ENCODE measurements at regions not wholly inside any gene's neighbourhood (a gene's known extent, or its start where the extent isn't known, plus 50 kb on each side); places are given as distances from the start of the nearest gene placed in this dataset.

DNA sequence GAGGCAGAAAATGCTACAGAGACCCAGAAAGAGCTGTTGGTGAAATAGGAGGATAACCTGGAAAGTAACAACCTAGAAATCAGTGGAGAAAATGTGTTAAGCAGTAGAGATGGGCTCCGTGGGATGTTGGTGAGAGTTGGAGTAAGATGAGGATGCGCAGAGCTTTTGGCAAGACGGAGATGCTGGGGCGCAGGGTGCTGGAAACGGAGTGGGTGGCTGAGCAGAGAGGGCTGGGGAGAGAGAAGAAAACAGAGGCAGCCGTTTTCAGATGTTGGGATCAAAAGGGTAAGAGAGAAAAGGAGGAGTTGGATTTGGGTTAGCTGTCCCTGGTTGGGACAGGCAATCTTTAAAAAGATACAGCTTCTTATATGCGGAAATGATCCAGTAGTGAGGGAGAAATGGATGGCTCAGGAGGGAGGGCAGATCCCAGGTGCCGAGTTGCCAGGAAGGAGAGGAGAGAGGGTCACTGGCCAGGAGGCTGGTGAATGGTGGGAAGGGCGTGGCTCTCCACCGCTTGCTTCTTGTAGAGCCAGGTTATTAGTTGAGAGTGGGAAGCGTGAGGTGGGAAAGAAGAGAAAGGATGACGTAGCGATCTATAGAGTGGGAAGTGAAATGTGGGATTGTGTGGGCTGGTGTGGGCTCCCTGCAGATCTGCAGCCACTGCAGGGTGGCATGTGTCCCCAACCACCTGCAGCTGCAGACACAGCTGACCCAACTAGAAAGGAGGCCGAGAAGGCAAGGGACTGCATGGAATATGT lies 182.2 kb upstream of the SVIL start:
- no peak for TF ChIP-seq POLR2A (IDR thresholded peaks at IDR 0.05)
- TF ChIP-seq, protein P1, sequence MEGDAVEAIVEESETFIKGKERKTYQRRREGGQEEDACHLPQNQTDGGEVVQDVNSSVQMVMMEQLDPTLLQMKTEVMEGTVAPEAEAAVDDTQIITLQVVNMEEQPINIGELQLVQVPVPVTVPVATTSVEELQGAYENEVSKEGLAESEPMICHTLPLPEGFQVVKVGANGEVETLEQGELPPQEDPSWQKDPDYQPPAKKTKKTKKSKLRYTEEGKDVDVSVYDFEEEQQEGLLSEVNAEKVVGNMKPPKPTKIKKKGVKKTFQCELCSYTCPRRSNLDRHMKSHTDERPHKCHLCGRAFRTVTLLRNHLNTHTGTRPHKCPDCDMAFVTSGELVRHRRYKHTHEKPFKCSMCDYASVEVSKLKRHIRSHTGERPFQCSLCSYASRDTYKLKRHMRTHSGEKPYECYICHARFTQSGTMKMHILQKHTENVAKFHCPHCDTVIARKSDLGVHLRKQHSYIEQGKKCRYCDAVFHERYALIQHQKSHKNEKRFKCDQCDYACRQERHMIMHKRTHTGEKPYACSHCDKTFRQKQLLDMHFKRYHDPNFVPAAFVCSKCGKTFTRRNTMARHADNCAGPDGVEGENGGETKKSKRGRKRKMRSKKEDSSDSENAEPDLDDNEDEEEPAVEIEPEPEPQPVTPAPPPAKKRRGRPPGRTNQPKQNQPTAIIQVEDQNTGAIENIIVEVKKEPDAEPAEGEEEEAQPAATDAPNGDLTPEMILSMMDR (IDR thresholded peaks at IDR 0.05), result no peak
